ENCODE measurements at regions not wholly inside any gene's neighbourhood (a gene's known extent, or its start where the extent isn't known, plus 50 kb on each side); places are given as distances from the start of the nearest gene placed in this dataset.

GRCh38 chr6:50141100-50141499, 91.4 kb upstream of the DEFB112 start:
- TF ChIP-seq, protein P1, sequence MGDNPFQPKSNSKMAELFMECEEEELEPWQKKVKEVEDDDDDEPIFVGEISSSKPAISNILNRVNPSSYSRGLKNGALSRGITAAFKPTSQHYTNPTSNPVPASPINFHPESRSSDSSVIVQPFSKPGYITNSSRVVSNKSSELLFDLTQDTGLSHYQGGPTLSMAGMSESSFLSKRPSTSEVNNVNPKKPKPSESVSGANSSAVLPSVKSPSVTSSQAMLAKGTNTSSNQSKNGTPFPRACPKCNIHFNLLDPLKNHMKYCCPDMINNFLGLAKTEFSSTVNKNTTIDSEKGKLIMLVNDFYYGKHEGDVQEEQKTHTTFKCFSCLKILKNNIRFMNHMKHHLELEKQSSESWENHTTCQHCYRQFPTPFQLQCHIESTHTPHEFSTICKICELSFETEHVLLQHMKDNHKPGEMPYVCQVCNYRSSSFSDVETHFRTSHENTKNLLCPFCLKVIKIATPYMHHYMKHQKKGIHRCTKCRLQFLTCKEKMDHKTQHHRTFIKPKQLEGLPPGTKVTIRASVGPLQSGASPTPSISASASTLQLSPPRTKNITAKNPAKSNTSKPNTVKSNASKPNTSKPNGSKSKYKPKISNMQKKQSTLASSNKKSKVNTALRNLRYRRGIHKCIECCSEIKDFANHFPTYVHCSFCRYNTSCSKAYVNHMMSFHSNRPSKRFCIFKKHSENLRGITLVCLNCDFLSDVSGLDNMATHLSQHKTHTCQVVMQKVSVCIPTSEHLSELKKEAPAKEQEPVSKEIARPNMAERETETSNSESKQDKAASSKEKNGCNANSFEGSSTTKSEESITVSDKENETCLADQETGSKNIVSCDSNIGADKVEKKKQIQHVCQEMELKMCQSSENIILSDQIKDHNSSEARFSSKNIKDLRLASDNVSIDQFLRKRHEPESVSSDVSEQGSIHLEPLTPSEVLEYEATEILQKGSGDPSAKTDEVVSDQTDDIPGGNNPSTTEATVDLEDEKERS (tag by site-specific recombination; IDR thresholded peaks at IDR 0.05), result no peak
- TF ChIP-seq ZNF792 (tag by site-specific recombination; IDR thresholded peaks at IDR 0.05), result no peak
- no peak for TF ChIP-seq YY1 (tag by site-specific recombination; IDR thresholded peaks at IDR 0.05)
- TF ChIP-seq ZNF654 (tag by site-specific recombination; IDR thresholded peaks at IDR 0.05; ENCODE audit: low read depth), result no peak

Data from HEK293 (cell line).